ENCODE measurements at regions not wholly inside any gene's neighbourhood (a gene's known extent, or its start where the extent isn't known, plus 50 kb on each side); places are given as distances from the start of the nearest gene placed in this dataset.
"Not testable (repeated sequence)": the region's sequence is repeated elsewhere in the genome, so short reads cannot be mapped to it uniquely, and the experiment has no call there.

- DNase-seq = no peak
Observed at GRCh38 chr6:160804639-160805038, 102.6 kb downstream of the PLG start.

- DNase-seq = no peak
Observed at GRCh38 chr6:160808263-160808662, 106.2 kb downstream of the PLG start.

- DNase-seq = no peak
Observed at GRCh38 chr6:160810238-160810637, 108.2 kb downstream of the PLG start.

GRCh38 chr6:160812097-160812496, 110.1 kb downstream of the PLG start:
- DNase-seq = no peak

GRCh38 chr6:160818934-160819333, 116.9 kb downstream of the PLG start:
- DNase-seq = no peak

GRCh38 chr6:160820661-160821060, 118.6 kb downstream of the PLG start:
- DNase-seq = not testable (repeated sequence)

- no peak for DNase-seq
Observed at GRCh38 chr6:160831739-160832138, 129.7 kb downstream of the PLG start.

- no peak for DNase-seq
Observed at GRCh38 chr6:160832422-160832821, 130.4 kb downstream of the PLG start.

GRCh38 chr6:160837146-160837545, 135.1 kb downstream of the PLG start:
- DNase-seq = no peak

- no peak for DNase-seq
Observed at GRCh38 chr6:160851031-160851430, 140.5 kb upstream of the MAP3K4 start.

GRCh38 chr6:160853946-160854345, 137.6 kb upstream of the MAP3K4 start:
- DNase-seq = no peak

GRCh38 chr6:160858886-160859285, 132.7 kb upstream of the MAP3K4 start:
- DNase-seq = no peak

GRCh38 chr6:160859822-160860221, 131.7 kb upstream of the MAP3K4 start:
- DNase-seq = no peak

- no peak for DNase-seq
Observed at GRCh38 chr6:160861824-160862223, 129.7 kb upstream of the MAP3K4 start.

- no peak for DNase-seq
Observed at GRCh38 chr6:160863782-160864181, 127.8 kb upstream of the MAP3K4 start.

GRCh38 chr6:160871320-160871719, 120.2 kb upstream of the MAP3K4 start:
- no peak for DNase-seq

- no peak for DNase-seq
Observed at GRCh38 chr6:160881148-160881808, 110.3 kb upstream of the MAP3K4 start.

GRCh38 chr6:160882006-160882405, 109.6 kb upstream of the MAP3K4 start:
- no peak for DNase-seq

GRCh38 chr6:160882791-160883279, 108.7 kb upstream of the MAP3K4 start:
- DNase-seq = peak; percentile 42

- DNase-seq = no peak
Observed at GRCh38 chr6:160883560-160883959, 108.0 kb upstream of the MAP3K4 start.

GRCh38 chr6:160883999-160884398, 107.6 kb upstream of the MAP3K4 start:
- no peak for DNase-seq

GRCh38 chr6:160889148-160889547, 102.4 kb upstream of the MAP3K4 start:
- not testable (repeated sequence) for DNase-seq

GRCh38 chr6:160891690-160892089, 99.9 kb upstream of the MAP3K4 start:
- DNase-seq = no peak

- DNase-seq = no peak
Observed at GRCh38 chr6:160895562-160895961, 96.0 kb upstream of the MAP3K4 start.

Data from NCI-H2081 treated with DMSO at 0.1 percent for 48 hours (cell line).